H1 (cell line): ENCODE measurements at regions not wholly inside any gene's neighbourhood (a gene's known extent, or its start where the extent isn't known, plus 50 kb on each side); places are given as distances from the start of the nearest gene placed in this dataset.

Experiments used
- CBX5 ChIP-seq: fragments of 300-800, 300-1000 bp; sonication (generic); IDR thresholded peaks from 2 replicates; pipeline ENCODE4 v1.7.1; 2016; ENCODE audit warnings: antibody characterized with exemption, low read length, low read depth
- KDM1A ChIP-seq: fragments of 200-600, 300-600 bp; sonication (generic); IDR thresholded peaks from 2 replicates; pipeline ENCODE4 v1.7.1; 2016; ENCODE audit warnings: mild to moderate bottlenecking, low read length, borderline replicate concordance
- MAFK ChIP-seq: IDR thresholded peaks from 2 replicates; pipeline ENCODE4 v1.6.1; 2012; ENCODE audit warnings: low read depth, mild to moderate bottlenecking, improper control_type of control experiment, low read length
- RBBP5 ChIP-seq: IDR thresholded peaks from 2 replicates; pipeline ENCODE4 v1.7.1; 2012; ENCODE audit warnings: low read depth, mild to moderate bottlenecking, inconsistent platforms, low read length, moderate library complexity, borderline replicate concordance
- RNF2 ChIP-seq: fragments of 200-900, 300-1000 bp; sonication (generic); IDR thresholded peaks from 2 replicates; pipeline ENCODE4 v1.7.1; 2016; ENCODE audit warnings: borderline replicate concordance, low read depth, mild to moderate bottlenecking, antibody characterized with exemption, low read length; ENCODE audit not compliant: poor library complexity, severe bottlenecking; ENCODE audit errors: missing control alignments
- SIN3A ChIP-seq, 2 experiments: IDR thresholded peaks in 1 of 2; conservative IDR thresholded peaks in 1 of 2; 2 replicates each; pipeline ENCODE4 v1.6.1; 2011 to 2012; ENCODE audit warnings: low read length in 2 of 2, improper control_type of control experiment in 1 of 2, low read depth in 1 of 2, mild to moderate bottlenecking in 1 of 2
- SIX5 ChIP-seq: IDR thresholded peaks from 2 replicates; pipeline ENCODE4 v1.6.1; 2011; ENCODE audit warnings: mild to moderate bottlenecking, low read depth, low read length
- TF ChIP-seq, protein P1 (sequence below): fragments of 300-600 bp; sonication (generic); IDR thresholded peaks from 2 replicates; pipeline ENCODE4 v1.7.1; 2012; ENCODE audit warnings: low read length, moderate library complexity, mild to moderate bottlenecking, inconsistent platforms; ENCODE audit not compliant: insufficient replicate concordance

DNA sequence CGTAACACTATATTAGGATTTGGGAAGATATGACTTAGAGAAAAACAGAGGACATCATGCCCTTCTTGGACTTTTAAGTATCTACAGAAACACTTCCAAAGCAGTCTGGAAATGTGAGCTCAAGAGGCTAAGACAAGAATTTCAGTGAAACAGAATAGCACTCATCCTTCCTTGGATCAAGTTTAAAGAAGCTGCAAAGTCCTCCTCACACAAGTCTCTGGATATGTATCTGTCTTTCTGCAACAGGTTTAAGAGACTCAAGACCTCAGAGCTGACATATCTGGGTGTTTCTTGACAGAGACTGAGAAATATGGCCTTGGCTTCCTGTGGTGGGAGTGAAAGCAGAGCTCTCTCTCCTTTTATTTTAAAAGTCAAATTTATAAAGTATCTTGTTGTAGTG lies 82.5 kb upstream of the GIMD1 start (continued):
- TF ChIP-seq KDM1A, result no peak
- TF ChIP-seq MAFK, result no peak
- no peak for TF ChIP-seq RNF2
- TF ChIP-seq, protein P1, sequence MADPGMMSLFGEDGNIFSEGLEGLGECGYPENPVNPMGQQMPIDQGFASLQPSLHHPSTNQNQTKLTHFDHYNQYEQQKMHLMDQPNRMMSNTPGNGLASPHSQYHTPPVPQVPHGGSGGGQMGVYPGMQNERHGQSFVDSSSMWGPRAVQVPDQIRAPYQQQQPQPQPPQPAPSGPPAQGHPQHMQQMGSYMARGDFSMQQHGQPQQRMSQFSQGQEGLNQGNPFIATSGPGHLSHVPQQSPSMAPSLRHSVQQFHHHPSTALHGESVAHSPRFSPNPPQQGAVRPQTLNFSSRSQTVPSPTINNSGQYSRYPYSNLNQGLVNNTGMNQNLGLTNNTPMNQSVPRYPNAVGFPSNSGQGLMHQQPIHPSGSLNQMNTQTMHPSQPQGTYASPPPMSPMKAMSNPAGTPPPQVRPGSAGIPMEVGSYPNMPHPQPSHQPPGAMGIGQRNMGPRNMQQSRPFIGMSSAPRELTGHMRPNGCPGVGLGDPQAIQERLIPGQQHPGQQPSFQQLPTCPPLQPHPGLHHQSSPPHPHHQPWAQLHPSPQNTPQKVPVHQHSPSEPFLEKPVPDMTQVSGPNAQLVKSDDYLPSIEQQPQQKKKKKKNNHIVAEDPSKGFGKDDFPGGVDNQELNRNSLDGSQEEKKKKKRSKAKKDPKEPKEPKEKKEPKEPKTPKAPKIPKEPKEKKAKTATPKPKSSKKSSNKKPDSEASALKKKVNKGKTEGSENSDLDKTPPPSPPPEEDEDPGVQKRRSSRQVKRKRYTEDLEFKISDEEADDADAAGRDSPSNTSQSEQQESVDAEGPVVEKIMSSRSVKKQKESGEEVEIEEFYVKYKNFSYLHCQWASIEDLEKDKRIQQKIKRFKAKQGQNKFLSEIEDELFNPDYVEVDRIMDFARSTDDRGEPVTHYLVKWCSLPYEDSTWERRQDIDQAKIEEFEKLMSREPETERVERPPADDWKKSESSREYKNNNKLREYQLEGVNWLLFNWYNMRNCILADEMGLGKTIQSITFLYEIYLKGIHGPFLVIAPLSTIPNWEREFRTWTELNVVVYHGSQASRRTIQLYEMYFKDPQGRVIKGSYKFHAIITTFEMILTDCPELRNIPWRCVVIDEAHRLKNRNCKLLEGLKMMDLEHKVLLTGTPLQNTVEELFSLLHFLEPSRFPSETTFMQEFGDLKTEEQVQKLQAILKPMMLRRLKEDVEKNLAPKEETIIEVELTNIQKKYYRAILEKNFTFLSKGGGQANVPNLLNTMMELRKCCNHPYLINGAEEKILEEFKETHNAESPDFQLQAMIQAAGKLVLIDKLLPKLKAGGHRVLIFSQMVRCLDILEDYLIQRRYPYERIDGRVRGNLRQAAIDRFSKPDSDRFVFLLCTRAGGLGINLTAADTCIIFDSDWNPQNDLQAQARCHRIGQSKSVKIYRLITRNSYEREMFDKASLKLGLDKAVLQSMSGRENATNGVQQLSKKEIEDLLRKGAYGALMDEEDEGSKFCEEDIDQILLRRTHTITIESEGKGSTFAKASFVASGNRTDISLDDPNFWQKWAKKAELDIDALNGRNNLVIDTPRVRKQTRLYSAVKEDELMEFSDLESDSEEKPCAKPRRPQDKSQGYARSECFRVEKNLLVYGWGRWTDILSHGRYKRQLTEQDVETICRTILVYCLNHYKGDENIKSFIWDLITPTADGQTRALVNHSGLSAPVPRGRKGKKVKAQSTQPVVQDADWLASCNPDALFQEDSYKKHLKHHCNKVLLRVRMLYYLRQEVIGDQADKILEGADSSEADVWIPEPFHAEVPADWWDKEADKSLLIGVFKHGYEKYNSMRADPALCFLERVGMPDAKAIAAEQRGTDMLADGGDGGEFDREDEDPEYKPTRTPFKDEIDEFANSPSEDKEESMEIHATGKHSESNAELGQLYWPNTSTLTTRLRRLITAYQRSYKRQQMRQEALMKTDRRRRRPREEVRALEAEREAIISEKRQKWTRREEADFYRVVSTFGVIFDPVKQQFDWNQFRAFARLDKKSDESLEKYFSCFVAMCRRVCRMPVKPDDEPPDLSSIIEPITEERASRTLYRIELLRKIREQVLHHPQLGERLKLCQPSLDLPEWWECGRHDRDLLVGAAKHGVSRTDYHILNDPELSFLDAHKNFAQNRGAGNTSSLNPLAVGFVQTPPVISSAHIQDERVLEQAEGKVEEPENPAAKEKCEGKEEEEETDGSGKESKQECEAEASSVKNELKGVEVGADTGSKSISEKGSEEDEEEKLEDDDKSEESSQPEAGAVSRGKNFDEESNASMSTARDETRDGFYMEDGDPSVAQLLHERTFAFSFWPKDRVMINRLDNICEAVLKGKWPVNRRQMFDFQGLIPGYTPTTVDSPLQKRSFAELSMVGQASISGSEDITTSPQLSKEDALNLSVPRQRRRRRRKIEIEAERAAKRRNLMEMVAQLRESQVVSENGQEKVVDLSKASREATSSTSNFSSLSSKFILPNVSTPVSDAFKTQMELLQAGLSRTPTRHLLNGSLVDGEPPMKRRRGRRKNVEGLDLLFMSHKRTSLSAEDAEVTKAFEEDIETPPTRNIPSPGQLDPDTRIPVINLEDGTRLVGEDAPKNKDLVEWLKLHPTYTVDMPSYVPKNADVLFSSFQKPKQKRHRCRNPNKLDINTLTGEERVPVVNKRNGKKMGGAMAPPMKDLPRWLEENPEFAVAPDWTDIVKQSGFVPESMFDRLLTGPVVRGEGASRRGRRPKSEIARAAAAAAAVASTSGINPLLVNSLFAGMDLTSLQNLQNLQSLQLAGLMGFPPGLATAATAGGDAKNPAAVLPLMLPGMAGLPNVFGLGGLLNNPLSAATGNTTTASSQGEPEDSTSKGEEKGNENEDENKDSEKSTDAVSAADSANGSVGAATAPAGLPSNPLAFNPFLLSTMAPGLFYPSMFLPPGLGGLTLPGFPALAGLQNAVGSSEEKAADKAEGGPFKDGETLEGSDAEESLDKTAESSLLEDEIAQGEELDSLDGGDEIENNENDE, result no peak
- TF ChIP-seq RBBP5, result no peak
- TF ChIP-seq CBX5, result no peak
- TF ChIP-seq SIX5, result no peak
- no peak for TF ChIP-seq SIN3A (conservative IDR thresholded peaks at IDR 0.05 in 1 of 2, IDR thresholded peaks at IDR 0.05 in 1 of 2; ENCODE audit: low read depth in 1 of 2, low read length in 2 of 2)
